Stomach (tissue), 8 donors: ENCODE measurements at regions not wholly inside any gene's neighbourhood (a gene's known extent, or its start where the extent isn't known, plus 50 kb on each side); places are given as distances from the start of the nearest gene placed in this dataset.

Experiments used
- DNase-seq, 2 donors: peaks; one replicate each; pipeline versions ENCODE4 v3.0.0 to v3.0.0-alpha.2; 2013 to 2019
- H3K27ac ChIP-seq, 5 donors: fragments of 200-600 bp in 4 of 5; sonication (generic) in 4 of 5; one replicate each; pipeline ENCODE4 v1.5.1; 2013 to 2019; ENCODE audit warnings: mild to moderate bottlenecking in 1 of 5, moderate library complexity in 1 of 5
- H3K27me3 ChIP-seq, 3 donors: fragments of 200-600 bp; sonication (generic); one replicate each; pipeline ENCODE4 v1.5.1; 2017 to 2019; ENCODE audit warnings: mixed run types in 1 of 3
- H3K36me3 ChIP-seq, 4 donors: fragments of 200-600 bp; sonication (generic); 1 replicate in 3 of 4; 2 replicates in 1 of 4; pipeline ENCODE4 v1.5.1; 2016 to 2019
- H3K4me1 ChIP-seq, 4 donors: fragments of 200-600 bp; sonication (generic); one replicate each; pipeline ENCODE4 v1.5.1; 2016 to 2019
- H3K4me3 ChIP-seq, 4 donors: fragments of 200-600 bp; sonication (generic) in 3 of 4; one replicate each; pipeline ENCODE4 v1.5.1; 2016 to 2019; ENCODE audit warnings: mild to moderate bottlenecking in 1 of 4
- H3K9me3 ChIP-seq, 4 donors: fragments of 200-600 bp; sonication (generic); one replicate each; pipeline ENCODE4 v1.5.1; 2016 to 2019
- EP300 ChIP-seq: sonication (generic); formaldehyde crosslinking; IDR thresholded peaks from one replicate; pipeline ENCODE4 v1.6.1; 2017; ENCODE audit warnings: antibody characterized with exemption
- POLR2A ChIP-seq, 4 donors: fragments of 450-650 bp; IDR thresholded peaks; one replicate each; pipeline ENCODE4 v1.6.1; 2016; ENCODE audit warnings: antibody characterized with exemption in 4 of 4, control low read depth in 2 of 4, mild to moderate bottlenecking in 1 of 4, moderate library complexity in 1 of 4
- POLR2AphosphoS5 ChIP-seq, 3 donors: sonication (generic); formaldehyde crosslinking; IDR thresholded peaks; one replicate each; pipeline ENCODE4 v1.6.1; 2016; ENCODE audit warnings: antibody characterized with exemption in 3 of 3
- WGBS, 5 donors: extraction: QIAGEN DNeasy Blood & Tissue Kit in 3 of 5; methylation state at CpG; one replicate each; pipeline versions ENCODE4 v1.1.5 to v1.1.7; 2013 to 2018; 5-methylcytosine and 5-hydroxymethylcytosine counted together
- intact Hi-C: fragments of 100-400 bp; cut with DNase I; formaldehyde crosslinking; loops from one replicate; pipeline ENCODE4 v1.15.1; 2023; ENCODE audit warnings: low total_unique reads
- TF ChIP-seq, protein P1 (sequence below), 7 experiments: fragments of 450-650 bp in 4 of 7; fragments of 200-600 bp in 3 of 7; sonication (generic) in 3 of 7; IDR thresholded peaks; one replicate each; pipeline ENCODE4 v1.5.1; 2016 to 2019; ENCODE audit warnings: antibody characterized with exemption in 7 of 7, control low read depth in 2 of 7, mild to moderate bottlenecking in 1 of 7
- donor health status: healthy with polysubstance abuse.
- donor health status: Bipolar disorder and iron deficiency.
- donor health status: healthy.

- Histone ChIP-seq H3K36me3 (no peaks in the 10 kb centered on the region), H3K4me3 (no peak overlapping the region), H3K4me1 (peaks cover 0 to 5% (median 0%) of the 10 kb centered on the region in 4 donors), H3K9me3 (no peaks in the 10 kb centered on the region), H3K27me3 (no peaks in the 10 kb centered on the region), H3K27ac (peak overlapping the region in 3 of 5 donors; percentile 64 to 72 (median 68))
- DNase-seq: no peak
- intact Hi-C loops: no loop called here
- TF ChIP-seq POLR2AphosphoS5 (IDR thresholded peaks at IDR 0.05): no peak
- no peak for TF ChIP-seq POLR2A (IDR thresholded peaks at IDR 0.05)
- TF ChIP-seq EP300: no peak
- TF ChIP-seq, protein P1, sequence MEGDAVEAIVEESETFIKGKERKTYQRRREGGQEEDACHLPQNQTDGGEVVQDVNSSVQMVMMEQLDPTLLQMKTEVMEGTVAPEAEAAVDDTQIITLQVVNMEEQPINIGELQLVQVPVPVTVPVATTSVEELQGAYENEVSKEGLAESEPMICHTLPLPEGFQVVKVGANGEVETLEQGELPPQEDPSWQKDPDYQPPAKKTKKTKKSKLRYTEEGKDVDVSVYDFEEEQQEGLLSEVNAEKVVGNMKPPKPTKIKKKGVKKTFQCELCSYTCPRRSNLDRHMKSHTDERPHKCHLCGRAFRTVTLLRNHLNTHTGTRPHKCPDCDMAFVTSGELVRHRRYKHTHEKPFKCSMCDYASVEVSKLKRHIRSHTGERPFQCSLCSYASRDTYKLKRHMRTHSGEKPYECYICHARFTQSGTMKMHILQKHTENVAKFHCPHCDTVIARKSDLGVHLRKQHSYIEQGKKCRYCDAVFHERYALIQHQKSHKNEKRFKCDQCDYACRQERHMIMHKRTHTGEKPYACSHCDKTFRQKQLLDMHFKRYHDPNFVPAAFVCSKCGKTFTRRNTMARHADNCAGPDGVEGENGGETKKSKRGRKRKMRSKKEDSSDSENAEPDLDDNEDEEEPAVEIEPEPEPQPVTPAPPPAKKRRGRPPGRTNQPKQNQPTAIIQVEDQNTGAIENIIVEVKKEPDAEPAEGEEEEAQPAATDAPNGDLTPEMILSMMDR (IDR thresholded peaks at IDR 0.05): no peak
Observed at GRCh38 chr9:115651461-115651860, 502.1 kb upstream of the PAPPA start.

DNA sequence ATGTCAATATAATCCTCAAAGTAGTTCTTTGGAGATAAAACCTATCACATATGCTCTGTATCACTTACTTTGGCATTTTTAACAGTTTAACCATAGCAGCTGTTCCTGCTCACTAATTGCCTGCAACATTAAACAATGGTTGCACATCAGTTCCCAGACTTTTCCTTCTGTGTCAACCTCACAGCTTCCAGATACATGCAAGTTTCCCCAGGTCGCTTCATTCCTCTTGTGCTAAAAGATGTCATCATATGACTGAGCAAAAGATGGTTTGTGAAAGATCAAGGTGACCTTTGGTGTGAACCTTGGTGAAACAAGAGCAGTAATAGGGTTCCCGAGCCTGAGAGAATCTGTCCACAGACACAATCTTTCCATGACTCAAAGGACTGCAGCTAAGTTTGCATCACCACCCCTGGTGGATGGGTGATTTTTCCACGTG, 500.4 kb upstream of the PAPPA start:
- TF ChIP-seq POLR2AphosphoS5 (IDR thresholded peaks at IDR 0.05) (peak in 1 of 3 donors; percentile 55), EP300 (no peak)
- intact Hi-C loops: no loop called here
- Histone ChIP-seq H3K9me3 (no peaks in the 10 kb centered on the region), H3K4me1 (peaks cover 0 to 5% (median 0%) of the 10 kb centered on the region in 4 donors), H3K27me3 (no peaks in the 10 kb centered on the region), H3K27ac (peak overlapping the region in 3 of 5 donors; percentile 26 to 44 (median 40)), H3K36me3 (no peaks in the 10 kb centered on the region), H3K4me3 (no peak overlapping the region)
- peak in 1 of 2 donors; percentile 35 for DNase-seq
- WGBS, 5 donors: 43 to 48% (median 43%) methylated on average over 3 of the region's 3 CpGs

DNA sequence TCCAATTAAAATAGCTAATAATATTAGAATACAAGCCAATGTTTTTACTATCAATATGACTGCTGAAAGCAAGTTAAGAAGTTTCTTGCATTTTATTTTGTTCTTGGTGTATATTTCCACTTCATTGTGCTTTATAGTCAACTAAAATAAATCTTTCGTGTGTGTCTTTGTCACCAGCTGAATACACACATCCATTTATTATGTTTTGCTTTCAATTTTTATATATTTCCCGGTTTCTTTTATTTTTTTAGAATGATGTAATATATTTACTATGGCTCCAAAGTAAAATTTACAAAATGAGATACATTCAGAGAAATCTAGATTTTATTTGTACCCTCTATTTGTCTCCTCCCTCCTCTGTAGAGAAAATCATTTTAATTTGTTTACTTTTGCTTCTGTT, 495.9 kb upstream of the PAPPA start:
- no peak for DNase-seq
- no peak for TF ChIP-seq EP300
- TF ChIP-seq POLR2A (IDR thresholded peaks at IDR 0.05): no peak
- no peak for TF ChIP-seq POLR2AphosphoS5 (IDR thresholded peaks at IDR 0.05)
- TF ChIP-seq, protein P1 (IDR thresholded peaks at IDR 0.05): no peak

GRCh38 chr9:115665519-115665918, 488.1 kb upstream of the PAPPA start:
- 79 to 91% (median 82%) methylated on average over 2 of the region's 2 CpGs for WGBS, 5 donors

More for the DNA sequence above, 495.9 kb upstream of the PAPPA start:
- Histone ChIP-seq H3K36me3 (no peaks in the 10 kb centered on the region), H3K4me1 (no peaks in the 10 kb centered on the region), H3K27ac (no peak overlapping the region), H3K27me3 (no peaks in the 10 kb centered on the region), H3K9me3 (no peaks in the 10 kb centered on the region), H3K4me3 (no peak overlapping the region)
- WGBS, 5 donors: 47 to 76% (median 62%) methylated on average over 2 of the region's 2 CpGs
- intact Hi-C loops: no loop called here

DNA sequence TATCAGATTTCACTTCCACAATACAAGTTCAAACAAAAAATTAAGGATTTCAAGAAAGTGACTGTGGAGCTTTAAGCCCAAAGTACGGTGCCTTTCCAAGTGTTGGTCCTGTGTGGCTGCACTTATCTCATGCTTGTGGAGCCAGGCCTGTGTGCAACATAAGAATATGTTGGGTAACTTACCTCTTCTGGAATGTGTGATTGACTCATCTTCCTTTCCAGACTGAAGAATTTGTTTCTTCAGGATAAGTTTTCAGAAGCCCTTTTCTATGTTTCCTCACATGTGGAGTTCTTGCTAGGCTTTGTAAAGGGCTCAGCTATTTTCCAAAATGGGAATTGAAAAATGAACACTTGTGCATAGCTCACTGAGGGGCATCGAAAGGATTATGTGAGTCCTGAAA, 485.1 kb upstream of the PAPPA start:
- Histone ChIP-seq H3K9me3 (no peaks in the 10 kb centered on the region), H3K36me3 (no peaks in the 10 kb centered on the region), H3K4me1 (peaks cover 0 to 6% (median 0%) of the 10 kb centered on the region in 4 donors), H3K4me3 (no peak overlapping the region), H3K27ac (no peak overlapping the region), H3K27me3 (no peaks in the 10 kb centered on the region)
- intact Hi-C loops: no loop called here
- WGBS, 5 donors: 79 to 93% (median 88%) methylated on average over 2 of the region's 2 CpGs
- TF ChIP-seq POLR2AphosphoS5 (IDR thresholded peaks at IDR 0.05): no peak
- TF ChIP-seq, protein P1 (IDR thresholded peaks at IDR 0.05): no peak
- DNase-seq: no peak

More at GRCh38 chr9:115665519-115665918, 488.1 kb upstream of the PAPPA start:
- H3K27me3 ChIP-seq: no peaks in the 10 kb centered on the region
- DNase-seq: no peak
- H3K9me3 ChIP-seq: no peaks in the 10 kb centered on the region
- H3K27ac ChIP-seq: no peak overlapping the region
- intact Hi-C loops: no loop called here
- no peaks in the 10 kb centered on the region for H3K4me1 ChIP-seq
- no peak overlapping the region for H3K4me3 ChIP-seq
- no peaks in the 10 kb centered on the region for H3K36me3 ChIP-seq
- TF ChIP-seq, protein P1 (IDR thresholded peaks at IDR 0.05): no peak
- no peak for TF ChIP-seq EP300
- no peak for TF ChIP-seq POLR2AphosphoS5 (IDR thresholded peaks at IDR 0.05)
- no peak for TF ChIP-seq POLR2A (IDR thresholded peaks at IDR 0.05)
